ENCODE measurements at regions not wholly inside any gene's neighbourhood (a gene's known extent, or its start where the extent isn't known, plus 50 kb on each side); places are given as distances from the start of the nearest gene placed in this dataset.

DNA sequence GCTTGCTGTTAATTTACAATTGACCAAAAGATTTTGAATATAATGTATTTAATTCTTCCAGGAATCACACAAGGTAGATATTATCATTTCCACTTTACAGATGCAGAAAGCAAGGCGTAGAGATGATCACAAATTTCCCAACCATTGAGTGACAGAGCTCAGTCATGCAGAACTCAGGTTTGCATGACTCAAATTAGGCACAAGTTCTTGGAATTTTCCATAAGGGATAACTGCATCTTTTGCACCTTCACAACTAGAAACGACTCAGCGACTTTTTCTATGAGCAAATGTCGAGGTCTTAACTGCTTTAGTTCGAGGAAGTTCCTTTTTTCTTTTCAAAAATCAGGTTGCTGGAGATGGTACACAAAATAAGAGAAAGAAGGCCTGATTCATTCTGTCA lies 265.5 kb upstream of the PAPPA start:
- TF ChIP-seq, protein P1, sequence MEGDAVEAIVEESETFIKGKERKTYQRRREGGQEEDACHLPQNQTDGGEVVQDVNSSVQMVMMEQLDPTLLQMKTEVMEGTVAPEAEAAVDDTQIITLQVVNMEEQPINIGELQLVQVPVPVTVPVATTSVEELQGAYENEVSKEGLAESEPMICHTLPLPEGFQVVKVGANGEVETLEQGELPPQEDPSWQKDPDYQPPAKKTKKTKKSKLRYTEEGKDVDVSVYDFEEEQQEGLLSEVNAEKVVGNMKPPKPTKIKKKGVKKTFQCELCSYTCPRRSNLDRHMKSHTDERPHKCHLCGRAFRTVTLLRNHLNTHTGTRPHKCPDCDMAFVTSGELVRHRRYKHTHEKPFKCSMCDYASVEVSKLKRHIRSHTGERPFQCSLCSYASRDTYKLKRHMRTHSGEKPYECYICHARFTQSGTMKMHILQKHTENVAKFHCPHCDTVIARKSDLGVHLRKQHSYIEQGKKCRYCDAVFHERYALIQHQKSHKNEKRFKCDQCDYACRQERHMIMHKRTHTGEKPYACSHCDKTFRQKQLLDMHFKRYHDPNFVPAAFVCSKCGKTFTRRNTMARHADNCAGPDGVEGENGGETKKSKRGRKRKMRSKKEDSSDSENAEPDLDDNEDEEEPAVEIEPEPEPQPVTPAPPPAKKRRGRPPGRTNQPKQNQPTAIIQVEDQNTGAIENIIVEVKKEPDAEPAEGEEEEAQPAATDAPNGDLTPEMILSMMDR (IDR thresholded peaks at IDR 0.05; ENCODE audit: borderline replicate concordance, extremely low read depth, low read length, poor library complexity, severe bottlenecking) = no peak
- TF ChIP-seq EZH2 (IDR thresholded peaks at IDR 0.05; ENCODE audit: borderline replicate concordance, low read depth, low read length, severe bottlenecking) = no peak

Data from DND-41 (cell line).